Ishikawa (cell line): ENCODE measurements at regions not wholly inside any gene's neighbourhood (a gene's known extent, or its start where the extent isn't known, plus 50 kb on each side); places are given as distances from the start of the nearest gene placed in this dataset.

Experiments
- CEBPB ChIP-seq: IDR thresholded peaks from 2 replicates; pipeline ENCODE4 v1.6.1; 2012
- CREB1 ChIP-seq: IDR thresholded peaks from 2 replicates; pipeline ENCODE4 v1.6.1; 2012; ENCODE audit warnings: low read depth
- EGR1 ChIP-seq: IDR thresholded peaks from 2 replicates; pipeline ENCODE4 v1.6.1; 2012
- EP300 ChIP-seq: IDR thresholded peaks from 2 replicates; pipeline ENCODE4 v1.6.1; 2012; ENCODE audit warnings: borderline replicate concordance
- FOXM1 ChIP-seq: IDR thresholded peaks from 2 replicates; pipeline ENCODE4 v1.6.1; 2012; ENCODE audit warnings: low read depth, borderline replicate concordance
- MAX ChIP-seq: IDR thresholded peaks from 2 replicates; pipeline ENCODE4 v1.6.1; 2012
- NFIC ChIP-seq: IDR thresholded peaks from 2 replicates; pipeline ENCODE4 v1.6.1; 2012
- RAD21 ChIP-seq: IDR thresholded peaks from 2 replicates; pipeline ENCODE4 v1.6.1; 2012; ENCODE audit warnings: low read depth
- REST ChIP-seq: IDR thresholded peaks from 2 replicates; pipeline ENCODE4 v1.6.1; 2012; ENCODE audit warnings: low read depth, mild to moderate bottlenecking
- TAF1 ChIP-seq: IDR thresholded peaks from 2 replicates; pipeline ENCODE4 v1.6.1; 2012; ENCODE audit warnings: low read depth, mild to moderate bottlenecking
- TCF12 ChIP-seq: IDR thresholded peaks from 2 replicates; pipeline ENCODE4 v1.6.1; 2012; ENCODE audit warnings: low read depth
- TEAD4 ChIP-seq: IDR thresholded peaks from 2 replicates; pipeline ENCODE4 v1.6.1; 2012
- USF1 ChIP-seq: IDR thresholded peaks from 2 replicates; pipeline ENCODE4 v1.6.1; 2012
- YY1 ChIP-seq: IDR thresholded peaks from 2 replicates; pipeline ENCODE4 v1.6.1; 2012; ENCODE audit warnings: low read depth
- ZBTB7A ChIP-seq: IDR thresholded peaks from 2 replicates; pipeline ENCODE4 v1.6.1; 2012; ENCODE audit warnings: low read depth

GRCh38 chr5:162209005-162209605 lies 141.5 kb downstream of the GABRG2 start:
- TF ChIP-seq NFIC = no peak

- no peak for TF ChIP-seq TCF12
- no peak for TF ChIP-seq FOXM1
- TF ChIP-seq CEBPB = no peak
- no peak for TF ChIP-seq MAX
- TF ChIP-seq TAF1 = no peak
- TF ChIP-seq USF1 = no peak
- TF ChIP-seq NFIC = no peak
- TF ChIP-seq TEAD4 = no peak
- TF ChIP-seq EGR1 = no peak
- TF ChIP-seq ZBTB7A = no peak
These were observed 147.0 kb downstream of the GABRG2 start for GRCh38 chr5:162214551-162214950.

GRCh38 chr5:162217037-162217436 lies 149.5 kb downstream of the GABRG2 start:
- TF ChIP-seq REST (no peak), CREB1 (no peak)

GRCh38 chr5:162221910-162222309 lies 154.3 kb downstream of the GABRG2 start:
- TF ChIP-seq TEAD4 (no peak), CREB1 (no peak), EGR1 (no peak), FOXM1 (no peak), MAX (no peak), TAF1 (no peak), RAD21 (no peak)

- TF ChIP-seq EGR1 (no peak), EP300 (no peak), USF1 (no peak), TAF1 (no peak), MAX (no peak), TCF12 (no peak), NFIC (no peak), CEBPB (no peak)
These were observed 159.5 kb downstream of the GABRG2 start for GRCh38 chr5:162227075-162227474.

GRCh38 chr5:162230348-162230747 lies 162.8 kb downstream of the GABRG2 start:
- TF ChIP-seq NFIC (no peak), TEAD4 (no peak), TCF12 (no peak), ZBTB7A (no peak), EP300 (no peak), TAF1 (no peak), YY1 (no peak), USF1 (no peak)

- no peak for TF ChIP-seq CREB1
- no peak for TF ChIP-seq ZBTB7A
- TF ChIP-seq YY1 = no peak
- no peak for TF ChIP-seq FOXM1
- TF ChIP-seq TAF1 = no peak
- TF ChIP-seq CEBPB = no peak
- no peak for TF ChIP-seq TEAD4
- TF ChIP-seq USF1 = no peak
- TF ChIP-seq RAD21 = no peak
- no peak for TF ChIP-seq MAX
- no peak for TF ChIP-seq EGR1
- no peak for TF ChIP-seq TCF12
- no peak for TF ChIP-seq NFIC
- no peak for TF ChIP-seq REST
- TF ChIP-seq EP300 = no peak
These were observed 163.9 kb downstream of the GABRG2 start for GRCh38 chr5:162231522-162231921.
